ENCODE measurements at regions not wholly inside any gene's neighbourhood (a gene's known extent, or its start where the extent isn't known, plus 50 kb on each side); places are given as distances from the start of the nearest gene placed in this dataset.
"Not testable (repeated sequence)": the region's sequence is repeated elsewhere in the genome, so short reads cannot be mapped to it uniquely, and the experiment has no call there.

GRCh38 chr10:133020193-133020817, 67.4 kb upstream of the ADGRA1 start:
- no peak for DNase-seq

GRCh38 chr10:133019651-133020050, 68.1 kb upstream of the ADGRA1 start:
- DNase-seq: no peak

- no peak for DNase-seq
Measured at GRCh38 chr10:133019191-133019590, 68.5 kb upstream of the ADGRA1 start.

- DNase-seq: no peak
Measured at GRCh38 chr10:133018491-133018890, 69.2 kb upstream of the ADGRA1 start.

GRCh38 chr10:133017203-133017601, 70.5 kb upstream of the ADGRA1 start:
- DNase-seq: no peak

GRCh38 chr10:133016493-133017202, 71.1 kb upstream of the ADGRA1 start:
- no peak for DNase-seq

- DNase-seq: no peak
Measured at GRCh38 chr10:133015816-133016462, 71.8 kb upstream of the ADGRA1 start.

- DNase-seq: no peak
Measured at GRCh38 chr10:133015321-133015720, 72.4 kb upstream of the ADGRA1 start.

- DNase-seq: no peak
Measured at GRCh38 chr10:133014416-133015210, 72.2 kb upstream of the CFAP46 start.

- DNase-seq: no peak
Measured at GRCh38 chr10:133013463-133013862, 71.1 kb upstream of the CFAP46 start.

- no peak for DNase-seq
Measured at GRCh38 chr10:133012573-133013359, 70.4 kb upstream of the CFAP46 start.

- DNase-seq: no peak
Measured at GRCh38 chr10:133011882-133012281, 69.5 kb upstream of the CFAP46 start.

GRCh38 chr10:133011393-133011792, 69.0 kb upstream of the CFAP46 start:
- not testable (repeated sequence) for DNase-seq

- not testable (repeated sequence) for DNase-seq
Measured at GRCh38 chr10:133010843-133011179, 68.4 kb upstream of the CFAP46 start.

GRCh38 chr10:133010095-133010842, 67.9 kb upstream of the CFAP46 start:
- DNase-seq: no peak

GRCh38 chr10:133009218-133009950, 67.0 kb upstream of the CFAP46 start:
- DNase-seq: peak; percentile 75

- no peak for DNase-seq
Measured at GRCh38 chr10:133008736-133009135, 66.4 kb upstream of the CFAP46 start.

- no peak for DNase-seq
Measured at GRCh38 chr10:133008196-133008595, 65.8 kb upstream of the CFAP46 start.

GRCh38 chr10:133007360-133007858, 65.0 kb upstream of the CFAP46 start:
- no peak for DNase-seq

GRCh38 chr10:133006806-133007205, 64.4 kb upstream of the CFAP46 start:
- DNase-seq: no peak

GRCh38 chr10:133006202-133006601, 63.8 kb upstream of the CFAP46 start:
- no peak for DNase-seq
